ENCODE measurements at regions not wholly inside any gene's neighbourhood (a gene's known extent, or its start where the extent isn't known, plus 50 kb on each side); places are given as distances from the start of the nearest gene placed in this dataset.
A peak's percentile ranks its signal among the peaks of the same experiment; 100 is the strongest.

GRCh38 chr3:24607281-24607680 lies 112.6 kb upstream of the THRB start:
- ChIA-PET POLR2A (no interaction called here), CTCF (no interaction called here)
- TF ChIP-seq ZNF274 (IDR thresholded peaks at IDR 0.05; ENCODE audit: low read length) (no peak), ZNF274 (tag by site-specific recombination; IDR thresholded peaks at IDR 0.05; ENCODE audit: borderline replicate concordance) (no peak), ZNF645 (tag by site-specific recombination; IDR thresholded peaks at IDR 0.05) (no peak), ZNF654 (tag by site-specific recombination; IDR thresholded peaks at IDR 0.05; ENCODE audit: low read depth) (no peak), ZBTB26 (tag by site-specific recombination; optimal IDR thresholded peaks at IDR 0.05) (no peak), ZNF658 (tag by site-specific recombination; IDR thresholded peaks at IDR 0.05) (no peak), ZNF791 (tag by site-specific recombination; IDR thresholded peaks at IDR 0.05) (no peak), ZNF561 (tag by site-specific recombination; IDR thresholded peaks at IDR 0.05; ENCODE audit: borderline replicate concordance) (no peak)
- H3K9me3 ChIP-seq (ENCODE audit: control insufficient read depth, insufficient read depth, low read depth, low read length) = no peaks in the 10 kb centered on the region
- no peak overlapping the region for H3K4me3 ChIP-seq (ENCODE audit: low read depth, low read length)
- no peaks in the 10 kb centered on the region for H3K36me3 ChIP-seq (ENCODE audit: control insufficient read depth in 2 of 2, insufficient read depth in 1 of 2, low read length in 2 of 2)
- H3K4me1 ChIP-seq (ENCODE audit: control insufficient read depth, insufficient read depth, low read length) = no peaks in the 10 kb centered on the region
- H3K27ac ChIP-seq (ENCODE audit: extremely low read depth, low read depth, low read length) = no peak overlapping the region

- CTCF ChIA-PET = no interaction called here
- POLR2A ChIA-PET = no interaction called here
- no peaks in the 10 kb centered on the region for H3K36me3 ChIP-seq (ENCODE audit: control insufficient read depth in 2 of 2, insufficient read depth in 1 of 2, low read length in 2 of 2)
- TF ChIP-seq FEZF1 (tag by site-specific recombination; IDR thresholded peaks at IDR 0.05) (0 out of 2 replicates have a peak, but pooled peaks have one; percentile 9), ZNF660 (tag by site-specific recombination; IDR thresholded peaks at IDR 0.05) (no peak)
- no peak overlapping the region for H3K4me3 ChIP-seq (ENCODE audit: low read depth, low read length)
- no peaks in the 10 kb centered on the region for H3K4me1 ChIP-seq (ENCODE audit: control insufficient read depth, insufficient read depth, low read length)
- no peaks in the 10 kb centered on the region for H3K9me3 ChIP-seq (ENCODE audit: control insufficient read depth, insufficient read depth, low read depth, low read length)
- no peak overlapping the region for H3K27ac ChIP-seq (ENCODE audit: extremely low read depth, low read depth, low read length)
Observed at GRCh38 chr3:24608701-24609390, 114.2 kb upstream of the THRB start.

GRCh38 chr3:24614359-24614758 lies 119.7 kb upstream of the THRB start:
- H3K4me1 ChIP-seq (ENCODE audit: control insufficient read depth, insufficient read depth, low read length) = no peaks in the 10 kb centered on the region
- CTCF ChIA-PET = no interaction called here
- POLR2A ChIA-PET = no interaction called here
- H3K9me3 ChIP-seq (ENCODE audit: control insufficient read depth, insufficient read depth, low read depth, low read length) = no peaks in the 10 kb centered on the region
- H3K36me3 ChIP-seq (ENCODE audit: control insufficient read depth in 2 of 2, insufficient read depth in 1 of 2, low read length in 2 of 2) = no peaks in the 10 kb centered on the region
- no peak overlapping the region for H3K4me3 ChIP-seq (ENCODE audit: low read depth, low read length)
- no peak overlapping the region for H3K27ac ChIP-seq (ENCODE audit: extremely low read depth, low read depth, low read length)
- TF ChIP-seq ZNF658 (tag by site-specific recombination; IDR thresholded peaks at IDR 0.05) (no peak), ZEB2 (tag by site-specific recombination; IDR thresholded peaks at IDR 0.05) (no peak), ZNF610 (tag by site-specific recombination; IDR thresholded peaks at IDR 0.05; ENCODE audit: borderline replicate concordance) (no peak), AEBP2 (tag by site-specific recombination; IDR thresholded peaks at IDR 0.05; ENCODE audit: borderline replicate concordance) (no peak), ZNF10 (tag by site-specific recombination; IDR thresholded peaks at IDR 0.05) (no peak), ZNF184 (tag by site-specific recombination; IDR thresholded peaks at IDR 0.05) (no peak), ZIC2 (tag by site-specific recombination; IDR thresholded peaks at IDR 0.05) (no peak), MEIS1 (CRISPR knock-in tag; IDR thresholded peaks at IDR 0.05; ENCODE audit: borderline replicate concordance) (no peak), KLF10 (tag by site-specific recombination; IDR thresholded peaks at IDR 0.05) (no peak), MYNN (tag by site-specific recombination; IDR thresholded peaks at IDR 0.05; ENCODE audit: borderline replicate concordance) (no peak), ZNF585B (tag by site-specific recombination; IDR thresholded peaks at IDR 0.05) (no peak), ZNF510 (tag by site-specific recombination; IDR thresholded peaks at IDR 0.05; ENCODE audit: insufficient replicate concordance) (no peak), EGR2 (tag by site-specific recombination; IDR thresholded peaks at IDR 0.05; ENCODE audit: low read depth) (no peak), PRDM6 (tag by site-specific recombination; IDR thresholded peaks at IDR 0.05) (no peak), ZNF214 (tag by site-specific recombination; IDR thresholded peaks at IDR 0.05; ENCODE audit: borderline replicate concordance) (no peak)
- TF ChIP-seq, protein P1, sequence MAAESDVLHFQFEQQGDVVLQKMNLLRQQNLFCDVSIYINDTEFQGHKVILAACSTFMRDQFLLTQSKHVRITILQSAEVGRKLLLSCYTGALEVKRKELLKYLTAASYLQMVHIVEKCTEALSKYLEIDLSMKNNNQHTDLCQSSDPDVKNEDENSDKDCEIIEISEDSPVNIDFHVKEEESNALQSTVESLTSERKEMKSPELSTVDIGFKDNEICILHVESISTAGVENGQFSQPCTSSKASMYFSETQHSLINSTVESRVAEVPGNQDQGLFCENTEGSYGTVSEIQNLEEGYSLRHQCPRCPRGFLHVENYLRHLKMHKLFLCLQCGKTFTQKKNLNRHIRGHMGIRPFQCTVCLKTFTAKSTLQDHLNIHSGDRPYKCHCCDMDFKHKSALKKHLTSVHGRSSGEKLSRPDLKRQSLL (tag by site-specific recombination; IDR thresholded peaks at IDR 0.05) = no peak

Measured in HEK293 (cell line).